ENCODE measurements at regions not wholly inside any gene's neighbourhood (a gene's known extent, or its start where the extent isn't known, plus 50 kb on each side); places are given as distances from the start of the nearest gene placed in this dataset.
"Not testable (repeated sequence)": the region's sequence is repeated elsewhere in the genome, so short reads cannot be mapped to it uniquely, and the experiment has no call there.

- no peak for DNase-seq (ENCODE audit: low read depth)
Observed at GRCh38 chr6:135605278-135605790, 107.8 kb upstream of the AHI1 start.

- DNase-seq (ENCODE audit: low read depth): no peak
Observed at GRCh38 chr6:135606392-135606791, 108.9 kb upstream of the AHI1 start.

GRCh38 chr6:135608031-135608430 is 110.5 kb upstream of the AHI1 start:
- no peak for DNase-seq (ENCODE audit: low read depth)

- DNase-seq (ENCODE audit: low read depth): not testable (repeated sequence)
Observed at GRCh38 chr6:135610192-135610591, 112.7 kb upstream of the AHI1 start.

GRCh38 chr6:135616655-135617054 is 119.1 kb upstream of the AHI1 start:
- no peak for DNase-seq (ENCODE audit: low read depth)

GRCh38 chr6:135617222-135617621 is 119.7 kb upstream of the AHI1 start:
- DNase-seq (ENCODE audit: low read depth): no peak

GRCh38 chr6:135622081-135622480 is 124.5 kb upstream of the AHI1 start:
- DNase-seq (ENCODE audit: low read depth): no peak

- no peak for DNase-seq (ENCODE audit: low read depth)
Observed at GRCh38 chr6:135623979-135624378, 126.4 kb upstream of the AHI1 start.

GRCh38 chr6:135624402-135625295 is 127.1 kb upstream of the AHI1 start:
- no peak for DNase-seq (ENCODE audit: low read depth)

- DNase-seq (ENCODE audit: low read depth): not testable (repeated sequence)
Observed at GRCh38 chr6:135626001-135626400, 128.5 kb upstream of the AHI1 start.

GRCh38 chr6:135627092-135627715 is 129.7 kb upstream of the AHI1 start:
- no peak for DNase-seq (ENCODE audit: low read depth)

- DNase-seq (ENCODE audit: low read depth): no peak
Observed at GRCh38 chr6:135630789-135631376, 133.3 kb upstream of the AHI1 start.

GRCh38 chr6:135631821-135632220 is 134.3 kb upstream of the AHI1 start:
- no peak for DNase-seq (ENCODE audit: low read depth)

GRCh38 chr6:135633573-135633972 is 136.0 kb upstream of the AHI1 start:
- DNase-seq (ENCODE audit: low read depth): no peak

- DNase-seq (ENCODE audit: low read depth): no peak
Observed at GRCh38 chr6:135637701-135638100, 140.2 kb upstream of the AHI1 start.

- no peak for DNase-seq (ENCODE audit: low read depth)
Observed at GRCh38 chr6:135638108-135638507, 140.6 kb upstream of the AHI1 start.

- DNase-seq (ENCODE audit: low read depth): no peak
Observed at GRCh38 chr6:135640048-135640447, 142.5 kb upstream of the AHI1 start.

GRCh38 chr6:135640449-135641111 is 143.0 kb upstream of the AHI1 start:
- DNase-seq (ENCODE audit: low read depth): no peak

- DNase-seq (ENCODE audit: low read depth): no peak
Observed at GRCh38 chr6:135642912-135643311, 145.4 kb upstream of the AHI1 start.

GRCh38 chr6:135644394-135644793 is 146.9 kb upstream of the AHI1 start:
- DNase-seq (ENCODE audit: low read depth): no peak

GRCh38 chr6:135647521-135647920 is 150.0 kb upstream of the AHI1 start:
- DNase-seq (ENCODE audit: low read depth): no peak

Measured in stimulated activated CD8-positive, alpha-beta memory T cell treated with anti-CD3 and anti-CD28 coated beads, Interleukin-12 subunit alpha, Interleukin-12 subunit beta, amount 100 ng/mL, for 1 hour (primary cell).